ENCODE measurements at regions not wholly inside any gene's neighbourhood (a gene's known extent, or its start where the extent isn't known, plus 50 kb on each side); places are given as distances from the start of the nearest gene placed in this dataset.
A peak's percentile ranks its signal among the peaks of the same experiment; 100 is the strongest.
"Not testable (repeated sequence)": the region's sequence is repeated elsewhere in the genome, so short reads cannot be mapped to it uniquely, and the experiment has no call there.

DNA sequence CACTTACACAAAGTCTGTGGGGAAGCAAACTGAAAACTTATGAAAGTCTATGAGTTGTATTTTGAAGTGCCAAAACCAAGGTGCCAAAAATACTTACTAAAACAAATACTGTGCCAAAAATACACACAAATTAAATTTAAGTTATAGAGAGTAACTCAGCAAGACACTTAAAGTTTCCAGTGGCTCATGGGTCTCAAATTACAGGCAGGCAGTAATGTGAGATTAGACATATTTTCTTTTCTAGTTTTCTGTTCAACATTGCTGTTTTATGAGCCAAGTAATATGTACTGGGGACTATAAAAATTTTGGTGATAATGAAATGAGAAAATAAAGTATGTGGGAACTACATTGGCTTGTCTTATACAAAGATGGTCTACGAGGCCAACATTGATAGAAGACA lies 172.2 kb upstream of the SNX2 start:
- no peak for DNase-seq

- DNase-seq, result no peak
Measured at GRCh38 chr5:122605236-122605635, 169.6 kb upstream of the SNX2 start.

DNA sequence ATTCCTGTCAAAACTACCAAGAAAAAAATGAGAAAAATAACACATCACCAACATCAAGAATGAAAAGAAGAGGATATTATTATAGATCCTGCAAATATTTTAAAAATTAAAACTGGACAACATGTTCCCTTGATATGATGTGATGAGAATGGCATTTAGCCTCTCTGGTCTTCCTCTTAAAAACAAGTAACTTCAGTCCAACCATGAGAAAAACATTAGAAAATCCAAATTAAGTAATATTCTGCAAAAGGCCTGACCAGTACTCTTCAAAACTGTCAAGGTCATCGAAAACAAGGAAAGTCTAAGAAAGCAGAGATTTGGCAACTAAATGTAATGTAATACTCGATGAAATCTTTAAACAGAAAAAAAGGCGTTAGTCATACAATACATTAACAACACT lies 167.1 kb upstream of the SNX2 start:
- DNase-seq, result no peak

DNA sequence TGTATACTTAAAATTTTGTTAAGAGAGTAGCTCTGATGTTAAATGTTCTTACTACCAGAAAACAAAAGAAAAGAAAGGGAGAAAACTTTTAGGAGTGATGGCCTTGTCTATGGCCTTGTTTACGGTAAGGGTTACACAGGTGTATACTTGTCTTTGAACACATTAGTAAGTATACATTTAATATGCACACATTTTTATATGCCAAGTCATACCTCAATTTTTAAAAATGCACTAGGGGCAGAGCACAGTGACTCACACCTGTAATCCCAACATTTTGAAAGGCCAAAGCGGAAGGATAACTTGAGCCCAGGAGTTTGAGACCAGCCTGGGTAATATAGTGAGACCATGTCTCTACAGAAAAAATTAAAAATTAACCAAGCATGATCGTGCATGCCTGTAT lies 166.7 kb upstream of the SNX2 start:
- DNase-seq, result no peak

- DNase-seq, result no peak
Measured at GRCh38 chr5:122611406-122611805, 163.5 kb upstream of the SNX2 start.

GRCh38 chr5:122612901-122613300 lies 162.0 kb upstream of the SNX2 start:
- DNase-seq, result no peak

DNA sequence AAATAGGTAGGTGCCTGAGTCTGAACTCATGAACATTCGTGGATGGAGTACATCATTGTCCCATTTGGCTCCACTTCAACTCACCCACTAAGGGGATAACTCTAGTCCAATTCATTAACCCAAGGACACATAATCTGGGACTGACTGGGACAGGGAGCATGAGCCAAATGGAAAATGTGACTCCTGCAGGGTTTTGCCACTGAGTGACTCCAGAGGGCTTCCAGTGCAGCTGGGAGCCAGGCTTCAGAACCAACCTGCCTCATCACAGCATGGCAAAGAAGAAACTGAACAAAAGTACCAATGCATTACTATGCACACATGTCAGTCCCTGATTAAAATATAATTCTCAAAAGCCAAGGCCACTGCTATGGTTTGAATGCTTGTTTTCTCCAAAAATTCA lies 159.7 kb upstream of the SNX2 start:
- DNase-seq, result no peak

DNA sequence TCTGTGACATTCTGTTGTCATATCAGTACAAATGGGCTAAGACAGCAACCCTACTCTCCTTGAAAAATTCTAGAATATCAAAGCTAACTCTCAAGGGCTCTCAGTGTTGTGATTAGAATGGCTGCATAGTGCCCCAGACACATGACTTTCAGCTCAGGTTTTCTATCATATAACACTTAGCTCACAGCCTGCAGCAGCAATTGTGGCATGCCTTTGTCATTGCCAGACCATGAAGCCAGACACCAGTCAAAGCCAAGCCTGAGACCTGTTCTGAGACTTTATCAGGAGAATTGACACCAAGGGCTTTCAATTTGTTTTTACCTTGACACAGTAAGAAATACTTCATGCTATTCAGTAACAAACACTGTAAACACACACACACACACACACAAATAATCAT lies 159.0 kb upstream of the SNX2 start:
- no peak for DNase-seq

DNA sequence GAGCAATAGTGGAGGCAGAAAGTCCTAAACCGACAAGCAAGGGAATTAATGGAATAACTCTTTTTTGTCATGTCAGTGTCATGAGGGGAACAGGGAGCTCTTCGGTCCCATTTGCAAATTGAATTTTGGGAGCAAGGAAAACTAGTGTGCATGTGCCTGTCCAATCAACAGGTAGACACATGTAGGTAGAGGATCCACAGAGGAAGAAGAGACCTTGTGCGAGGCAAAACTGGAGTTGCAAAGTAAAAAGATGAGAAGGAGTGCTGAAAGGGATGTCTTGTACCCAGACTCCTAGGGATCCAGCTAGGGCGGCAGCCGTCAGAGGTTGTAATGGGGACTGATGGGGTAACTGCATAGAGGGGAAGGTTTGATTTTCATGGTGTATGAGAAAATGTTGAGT lies 156.8 kb upstream of the SNX2 start:
- not testable (repeated sequence) for DNase-seq

DNA sequence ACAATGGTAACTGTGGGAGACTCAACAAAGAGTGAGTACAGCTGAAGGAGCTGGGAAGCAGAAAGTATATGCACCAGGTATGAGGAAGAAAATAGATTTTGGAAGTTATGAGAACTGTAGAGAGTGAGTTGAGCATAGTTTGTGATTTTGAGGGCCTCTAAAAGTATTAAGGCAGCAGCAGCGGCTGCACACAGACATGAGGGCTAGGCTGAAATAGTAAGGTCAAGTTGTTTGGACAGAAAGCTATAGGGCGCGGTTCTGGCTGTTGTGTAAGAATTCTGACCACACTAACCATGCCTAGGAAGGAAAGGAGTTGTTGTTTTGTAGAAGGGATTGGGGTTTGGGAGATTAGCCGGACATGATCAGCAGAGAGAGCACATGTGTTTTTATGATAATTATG lies 154.1 kb upstream of the SNX2 start:
- not testable (repeated sequence) for DNase-seq

DNA sequence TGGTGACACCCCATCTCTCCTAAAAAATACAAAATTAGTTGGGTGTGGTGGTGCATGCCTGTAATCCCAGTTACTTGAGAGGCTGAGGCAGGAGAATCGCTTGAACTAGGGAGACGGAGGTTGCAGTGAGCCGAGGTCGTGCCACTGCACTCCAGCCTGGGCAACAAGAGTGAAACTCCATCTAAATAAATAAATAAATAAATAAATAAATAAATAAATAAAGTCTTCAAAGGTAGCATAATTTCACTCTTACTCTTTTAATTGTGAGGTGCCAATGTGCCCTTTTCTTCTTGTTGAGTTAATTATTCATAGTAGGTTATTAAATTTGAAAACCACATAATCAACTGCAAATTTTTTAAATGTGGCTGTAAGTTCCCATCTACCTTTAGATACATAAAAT lies 146.2 kb upstream of the SNX2 start:
- DNase-seq, result not testable (repeated sequence)

DNA sequence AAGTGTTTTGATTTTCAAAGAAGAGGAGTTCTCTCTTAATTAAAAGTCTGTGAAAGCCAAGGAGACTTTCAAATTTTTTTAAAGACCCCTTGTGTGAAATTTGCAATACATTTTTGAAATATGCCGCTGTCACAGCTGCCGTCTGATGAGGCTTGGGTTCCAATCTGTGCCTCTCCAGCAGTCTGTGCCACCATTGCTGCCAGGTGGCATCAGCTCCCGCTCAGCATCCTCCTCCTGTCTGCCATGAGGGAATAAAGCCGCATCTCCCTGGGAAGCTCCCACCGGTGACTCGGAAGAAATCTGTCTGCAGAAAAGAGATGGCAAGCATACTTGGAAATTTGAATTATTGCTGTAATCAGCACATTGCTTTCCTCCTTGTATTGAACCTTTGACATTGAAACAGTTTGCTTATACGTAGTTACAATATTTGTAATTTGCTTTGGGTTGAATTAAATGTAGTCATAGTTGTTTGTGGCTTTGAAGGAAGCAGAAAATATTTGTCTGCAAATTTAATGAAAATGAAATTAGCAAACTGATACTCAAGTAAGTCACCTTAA lies 145.7 kb upstream of the SNX2 start:
- no peak for DNase-seq

GRCh38 chr5:122638581-122638980 lies 136.3 kb upstream of the SNX2 start:
- DNase-seq, result no peak

GRCh38 chr5:122639033-122639432 lies 135.8 kb upstream of the SNX2 start:
- no peak for DNase-seq

DNA sequence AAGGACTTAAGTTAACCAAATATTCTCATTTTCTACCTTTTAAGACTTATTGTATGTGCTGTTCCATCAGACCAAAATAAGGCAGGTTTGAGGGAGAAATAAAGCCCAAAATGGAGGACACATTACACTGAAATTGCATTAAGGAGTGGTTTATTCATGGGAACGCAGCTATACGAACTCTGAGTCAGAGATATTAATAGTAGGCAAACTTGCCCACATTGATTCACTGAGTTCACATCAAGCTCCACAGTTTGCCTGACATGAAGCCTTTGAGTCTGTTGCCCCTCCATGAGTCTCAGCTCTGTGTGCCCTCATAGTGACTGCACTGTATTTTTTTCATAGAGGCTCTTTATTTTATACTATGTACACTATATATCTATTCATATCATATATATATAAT lies 135.0 kb upstream of the SNX2 start:
- no peak for DNase-seq

DNA sequence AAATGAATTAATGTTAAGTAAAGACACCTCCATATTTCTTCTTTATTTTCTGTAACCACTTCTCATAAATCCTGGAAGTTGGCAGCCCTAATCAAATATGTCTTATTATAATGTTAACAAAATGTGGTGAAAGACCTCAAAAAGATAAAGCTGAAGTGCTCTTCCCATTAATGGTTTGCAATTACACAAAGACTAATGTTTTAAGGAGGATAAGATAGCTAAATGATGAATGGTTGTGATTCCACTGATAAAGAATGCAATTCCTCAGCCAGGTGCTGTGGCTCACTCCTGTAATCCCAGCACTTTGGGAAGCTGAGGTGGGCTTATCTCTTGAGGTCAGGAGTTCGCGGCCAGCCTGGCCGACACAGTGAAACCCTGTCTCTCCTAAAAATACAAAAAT lies 125.8 kb upstream of the SNX2 start:
- no peak for DNase-seq

GRCh38 chr5:122653087-122654017 lies 121.5 kb upstream of the SNX2 start:
- DNase-seq, result no peak

GRCh38 chr5:122656160-122656559 lies 118.7 kb upstream of the SNX2 start:
- DNase-seq, result no peak

- no peak for DNase-seq
Measured at GRCh38 chr5:122656577-122656976, 118.3 kb upstream of the SNX2 start.

DNA sequence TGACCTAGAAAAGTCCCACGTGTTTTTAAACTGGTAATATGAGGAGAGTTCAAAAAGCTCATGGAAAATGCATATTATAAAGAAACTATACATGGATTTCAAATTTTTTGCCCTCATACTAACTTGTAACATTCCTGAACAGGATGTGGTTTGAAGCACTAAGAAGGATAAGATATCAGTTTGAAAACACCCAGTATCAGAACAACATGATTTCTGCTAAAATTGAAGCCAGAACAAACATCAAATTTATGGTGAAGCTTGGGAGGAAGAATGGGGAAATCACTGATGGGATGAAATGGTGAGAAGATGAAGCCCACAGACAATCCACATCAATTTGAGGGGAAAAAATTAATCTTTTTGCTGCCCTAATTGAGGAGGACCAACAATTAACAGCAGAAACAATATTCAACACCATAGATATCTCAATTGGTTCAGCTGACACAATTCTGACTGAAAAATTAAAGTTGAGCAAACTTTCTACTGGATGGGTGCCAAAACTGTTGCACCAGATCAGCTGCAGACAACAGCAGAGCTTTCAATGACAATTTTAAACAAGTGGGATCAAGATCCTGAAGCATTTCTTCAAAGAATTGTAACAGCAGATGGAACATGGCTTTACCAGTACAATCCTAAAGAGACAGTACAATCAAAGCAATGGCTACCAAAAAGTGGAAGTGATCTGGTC lies 113.2 kb upstream of the SNX2 start:
- peak in 1 of 2 donors; percentile 11 for DNase-seq

GRCh38 chr5:122665051-122665450 lies 109.8 kb upstream of the SNX2 start:
- no peak for DNase-seq

DNA sequence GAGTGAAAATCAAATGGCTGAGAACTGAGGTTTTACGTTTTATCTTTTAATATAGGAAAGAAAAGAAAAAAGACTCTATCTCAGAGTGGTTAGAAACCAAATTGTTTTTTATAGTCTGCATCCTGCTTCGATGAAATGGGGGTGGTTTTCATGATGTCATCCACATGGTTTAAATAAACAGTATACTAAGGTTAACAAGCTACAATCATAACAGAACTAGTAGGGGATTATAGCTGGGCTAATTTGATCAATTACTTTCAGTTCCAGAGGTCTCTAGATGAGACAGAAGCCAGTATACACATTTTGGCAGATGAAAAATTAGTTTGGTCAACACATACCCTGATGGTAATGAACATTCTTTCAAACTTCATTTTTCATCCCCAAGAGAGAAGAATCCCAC lies 106.3 kb upstream of the SNX2 start:
- no peak for DNase-seq

GRCh38 chr5:122669709-122670108 lies 105.2 kb upstream of the SNX2 start:
- DNase-seq, result not testable (repeated sequence)

DNA sequence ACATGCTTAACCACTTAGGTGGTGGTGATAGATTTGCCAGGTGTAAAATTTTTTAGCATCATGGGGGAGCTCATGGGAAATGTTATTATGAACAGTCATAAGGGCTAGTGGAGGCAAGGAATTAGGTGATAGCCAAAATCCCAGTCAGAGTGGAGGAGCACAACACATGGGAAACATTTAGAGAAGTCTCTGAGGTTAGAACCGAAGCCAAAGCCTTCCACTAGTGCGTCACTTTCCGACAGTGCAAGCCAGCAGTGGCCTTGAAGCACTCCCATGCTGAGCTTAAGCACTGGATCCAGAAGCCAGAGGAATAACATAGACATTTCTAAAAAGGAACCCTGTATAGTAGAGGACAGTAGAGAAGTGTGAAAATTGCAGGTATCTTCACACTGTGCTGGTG lies 101.5 kb upstream of the SNX2 start:
- no peak for DNase-seq
